ENCODE measurements at regions not wholly inside any gene's neighbourhood (a gene's known extent, or its start where the extent isn't known, plus 50 kb on each side); places are given as distances from the start of the nearest gene placed in this dataset.

GRCh38 chr1:227451057-227451456 is 112.3 kb upstream of the ZNF678 start:
- TF ChIP-seq MXI1 (IDR thresholded peaks at IDR 0.05; ENCODE audit: low read depth, low read length) (no peak), CBX1 (IDR thresholded peaks at IDR 0.05; ENCODE audit: low read depth) (no peak), FOXK2 (conservative IDR thresholded peaks at IDR 0.05 in 1 of 2, IDR thresholded peaks at IDR 0.05 in 1 of 2; ENCODE audit: low read depth in 2 of 2) (no peak), SMAD3 (CRISPR knock-in tag; conservative IDR thresholded peaks at IDR 0.05) (no peak), ZNF24 (IDR thresholded peaks at IDR 0.05) (no peak), NR2F6 (CRISPR knock-in tag; IDR thresholded peaks at IDR 0.05) (no peak), HMG20A (CRISPR knock-in tag; conservative IDR thresholded peaks at IDR 0.05) (no peak), L3MBTL2 (IDR thresholded peaks at IDR 0.05) (no peak), ZNF232 (CRISPR knock-in tag; IDR thresholded peaks at IDR 0.05) (no peak), TRIM28 (IDR thresholded peaks at IDR 0.05) (no peak)
- TF ChIP-seq, protein P1, sequence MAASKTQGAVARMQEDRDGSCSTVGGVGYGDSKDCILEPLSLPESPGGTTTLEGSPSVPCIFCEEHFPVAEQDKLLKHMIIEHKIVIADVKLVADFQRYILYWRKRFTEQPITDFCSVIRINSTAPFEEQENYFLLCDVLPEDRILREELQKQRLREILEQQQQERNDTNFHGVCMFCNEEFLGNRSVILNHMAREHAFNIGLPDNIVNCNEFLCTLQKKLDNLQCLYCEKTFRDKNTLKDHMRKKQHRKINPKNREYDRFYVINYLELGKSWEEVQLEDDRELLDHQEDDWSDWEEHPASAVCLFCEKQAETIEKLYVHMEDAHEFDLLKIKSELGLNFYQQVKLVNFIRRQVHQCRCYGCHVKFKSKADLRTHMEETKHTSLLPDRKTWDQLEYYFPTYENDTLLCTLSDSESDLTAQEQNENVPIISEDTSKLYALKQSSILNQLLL (CRISPR knock-in tag; IDR thresholded peaks at IDR 0.05; ENCODE audit: borderline replicate concordance): no peak
- TF ChIP-seq, protein P2, sequence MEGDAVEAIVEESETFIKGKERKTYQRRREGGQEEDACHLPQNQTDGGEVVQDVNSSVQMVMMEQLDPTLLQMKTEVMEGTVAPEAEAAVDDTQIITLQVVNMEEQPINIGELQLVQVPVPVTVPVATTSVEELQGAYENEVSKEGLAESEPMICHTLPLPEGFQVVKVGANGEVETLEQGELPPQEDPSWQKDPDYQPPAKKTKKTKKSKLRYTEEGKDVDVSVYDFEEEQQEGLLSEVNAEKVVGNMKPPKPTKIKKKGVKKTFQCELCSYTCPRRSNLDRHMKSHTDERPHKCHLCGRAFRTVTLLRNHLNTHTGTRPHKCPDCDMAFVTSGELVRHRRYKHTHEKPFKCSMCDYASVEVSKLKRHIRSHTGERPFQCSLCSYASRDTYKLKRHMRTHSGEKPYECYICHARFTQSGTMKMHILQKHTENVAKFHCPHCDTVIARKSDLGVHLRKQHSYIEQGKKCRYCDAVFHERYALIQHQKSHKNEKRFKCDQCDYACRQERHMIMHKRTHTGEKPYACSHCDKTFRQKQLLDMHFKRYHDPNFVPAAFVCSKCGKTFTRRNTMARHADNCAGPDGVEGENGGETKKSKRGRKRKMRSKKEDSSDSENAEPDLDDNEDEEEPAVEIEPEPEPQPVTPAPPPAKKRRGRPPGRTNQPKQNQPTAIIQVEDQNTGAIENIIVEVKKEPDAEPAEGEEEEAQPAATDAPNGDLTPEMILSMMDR (IDR thresholded peaks at IDR 0.05 in 2 of 3, conservative IDR thresholded peaks at IDR 0.05 in 1 of 3; ENCODE audit: insufficient read depth in 2 of 3, low read depth in 1 of 3, low read length in 3 of 3): no peak
- TF ChIP-seq, protein P3, sequence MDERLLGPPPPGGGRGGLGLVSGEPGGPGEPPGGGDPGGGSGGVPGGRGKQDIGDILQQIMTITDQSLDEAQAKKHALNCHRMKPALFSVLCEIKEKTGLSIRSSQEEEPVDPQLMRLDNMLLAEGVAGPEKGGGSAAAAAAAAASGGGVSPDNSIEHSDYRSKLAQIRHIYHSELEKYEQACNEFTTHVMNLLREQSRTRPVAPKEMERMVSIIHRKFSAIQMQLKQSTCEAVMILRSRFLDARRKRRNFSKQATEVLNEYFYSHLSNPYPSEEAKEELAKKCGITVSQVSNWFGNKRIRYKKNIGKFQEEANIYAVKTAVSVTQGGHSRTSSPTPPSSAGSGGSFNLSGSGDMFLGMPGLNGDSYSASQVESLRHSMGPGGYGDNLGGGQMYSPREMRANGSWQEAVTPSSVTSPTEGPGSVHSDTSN (CRISPR knock-in tag; IDR thresholded peaks at IDR 0.05; ENCODE audit: low read depth): no peak
- TF ChIP-seq, protein P3 (tag; conservative IDR thresholded peaks at IDR 0.05; ENCODE audit: low read depth): no peak
